Stimulated activated CD4-positive, alpha-beta T cell treated with anti-CD3 and anti-CD28 coated beads, Interleukin-2, amount 100 ng/mL, for 48 hours (primary cell): ENCODE measurements at regions not wholly inside any gene's neighbourhood (a gene's known extent, or its start where the extent isn't known, plus 50 kb on each side); places are given as distances from the start of the nearest gene placed in this dataset.
"Not testable (repeated sequence)": the region's sequence is repeated elsewhere in the genome, so short reads cannot be mapped to it uniquely, and the experiment has no call there.

Experiments
- DNase-seq, 2 donors: peaks; one replicate each; pipeline ENCODE4 v3.0.0-alpha.2; 2020

DNA sequence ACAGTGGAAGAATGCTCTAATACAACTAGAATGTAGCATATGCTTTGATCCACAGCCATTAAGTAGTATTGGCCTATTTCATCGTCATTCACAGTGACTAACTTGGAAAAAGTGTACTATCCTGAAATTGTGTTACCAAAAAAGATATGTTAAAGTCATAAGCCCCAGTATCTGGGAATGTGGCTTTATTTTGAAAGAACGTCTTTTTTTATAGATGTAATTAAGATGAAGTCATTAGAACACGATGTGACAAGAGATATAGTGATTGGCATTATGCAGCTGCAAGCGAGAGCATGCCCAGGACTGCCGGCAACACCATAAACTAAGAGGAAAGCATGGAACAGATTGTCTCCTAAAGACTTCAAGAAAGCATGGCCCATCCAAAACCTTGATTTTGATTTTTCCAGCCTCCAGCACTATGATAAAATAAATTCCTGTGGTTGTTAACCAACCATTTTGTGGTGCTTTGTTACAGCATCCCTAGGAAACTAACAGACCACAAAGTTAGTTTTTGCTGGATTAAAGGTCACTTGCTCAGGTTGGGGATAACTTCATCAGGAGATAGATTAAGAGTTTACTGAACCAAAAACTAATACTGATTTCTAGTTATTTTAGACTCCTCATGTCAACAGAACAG lies 870.6 kb upstream of the LRRC4C start:
- DNase-seq: no peak

DNA sequence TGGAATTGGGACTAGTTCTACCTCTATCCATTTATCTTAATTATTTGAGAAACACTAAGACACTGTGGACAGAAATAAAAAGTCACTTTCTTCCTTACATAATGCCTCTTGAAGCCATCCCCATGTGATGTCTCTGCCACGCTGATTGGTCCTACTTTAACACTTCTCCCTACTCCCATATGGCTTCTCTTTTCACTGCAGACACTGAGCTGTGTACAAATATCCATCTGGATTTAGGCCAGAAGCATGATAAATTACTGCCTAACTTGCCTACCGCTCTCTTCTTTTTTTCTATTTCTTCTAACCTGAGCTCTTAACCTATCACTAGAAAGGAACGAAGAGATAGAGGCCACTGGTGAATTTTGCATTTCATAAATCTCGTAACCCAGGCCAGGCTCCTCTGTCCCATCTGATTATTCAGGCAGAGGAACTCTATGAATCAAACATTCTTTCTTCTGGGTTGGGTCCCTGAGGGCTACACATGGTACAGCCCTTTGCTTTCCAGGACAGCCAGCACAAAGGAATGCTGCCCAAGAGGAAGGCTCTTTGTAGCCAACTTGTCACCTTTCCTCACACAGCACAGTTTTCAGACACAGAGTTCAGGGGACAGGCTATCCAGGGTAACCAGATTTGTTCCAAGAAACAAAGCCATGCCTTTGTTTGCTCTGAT lies 878.5 kb upstream of the LRRC4C start:
- no peak for DNase-seq

DNA sequence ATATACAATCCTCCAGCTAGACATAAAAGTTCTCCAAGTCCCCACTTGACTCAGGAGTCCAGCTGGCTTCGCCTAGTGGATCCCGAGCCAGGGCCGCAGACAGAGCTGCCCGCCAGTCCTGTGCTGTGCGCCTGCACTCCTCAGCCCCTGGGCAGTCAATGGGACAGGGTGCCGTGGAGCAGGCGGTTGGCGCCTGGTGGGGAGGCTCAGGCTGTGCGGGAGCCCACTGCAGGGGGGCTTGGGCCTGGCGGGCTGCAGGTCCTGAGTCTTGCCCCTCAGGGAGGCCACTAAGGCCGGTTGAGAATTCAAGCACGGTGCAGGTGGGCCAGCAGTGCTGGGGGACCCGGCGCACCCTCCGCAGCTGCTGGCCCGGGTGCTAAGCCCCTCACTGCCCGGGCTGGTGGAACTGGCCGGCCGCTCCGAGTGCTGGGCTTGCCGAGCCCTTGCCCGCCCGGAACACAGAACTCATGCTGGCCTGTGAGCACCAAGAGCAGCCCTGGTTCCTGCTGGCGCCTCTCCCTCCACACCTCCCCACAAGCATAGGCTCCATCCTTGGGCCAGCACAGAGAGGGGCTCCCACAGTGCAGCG lies 884.8 kb upstream of the LRRC4C start:
- DNase-seq: no peak

DNA sequence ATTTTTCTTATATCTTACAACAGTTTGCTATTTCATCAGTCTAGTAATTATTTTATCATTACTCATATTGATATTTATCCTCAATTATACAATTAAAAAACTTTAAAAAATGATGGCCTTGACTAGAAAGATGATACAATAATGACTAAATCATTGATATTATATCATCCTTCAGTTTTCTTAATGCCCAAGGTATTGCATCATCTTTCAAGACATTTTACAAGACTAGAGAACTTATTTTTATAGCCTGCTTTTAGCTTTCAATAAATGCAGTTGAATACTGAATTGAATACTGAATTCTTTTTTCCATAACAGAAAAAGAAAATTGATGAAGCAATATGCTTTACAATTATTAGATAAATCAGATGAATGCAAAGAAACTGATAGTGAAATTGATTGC lies 886.5 kb upstream of the LRRC4C start:
- no peak for DNase-seq

DNA sequence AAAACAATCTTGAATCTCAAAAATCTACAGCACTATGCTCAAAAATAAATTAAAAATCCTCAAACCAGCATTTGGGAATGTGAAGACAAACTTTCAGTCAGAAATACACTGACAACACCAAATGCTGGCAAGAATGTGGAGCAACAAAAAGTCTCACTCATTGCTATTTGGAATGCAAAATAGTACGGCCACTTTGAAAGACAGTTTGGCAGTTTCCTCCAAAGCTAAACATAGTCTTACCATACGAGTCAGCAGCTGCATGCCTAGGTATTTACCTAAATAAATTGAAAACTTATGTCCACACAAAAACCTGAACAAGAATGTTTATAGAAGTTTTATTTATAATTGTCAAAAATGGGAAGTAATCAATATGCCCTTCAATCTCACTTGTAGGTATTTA lies 904.2 kb upstream of the LRRC4C start:
- no peak for DNase-seq

DNA sequence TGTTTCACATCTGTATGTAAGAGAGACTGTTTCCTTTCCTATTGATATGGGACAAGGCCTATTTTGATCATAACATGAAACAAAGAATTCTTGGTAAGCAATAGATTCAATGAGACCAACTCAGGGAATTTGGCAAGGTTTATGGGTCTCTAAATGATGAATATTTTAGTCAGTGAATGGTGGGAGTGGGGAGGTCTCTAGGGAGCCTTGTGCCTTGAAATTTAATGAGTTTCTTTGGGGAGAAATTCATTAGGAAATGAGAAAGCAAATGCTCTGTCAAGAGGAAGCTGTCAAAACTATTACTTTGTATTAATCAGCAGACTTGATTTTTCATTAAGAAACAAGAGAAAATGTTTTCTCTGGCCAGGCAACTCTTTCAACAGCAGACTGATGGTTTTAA lies 921.7 kb upstream of the API5 start:
- no peak for DNase-seq

DNA sequence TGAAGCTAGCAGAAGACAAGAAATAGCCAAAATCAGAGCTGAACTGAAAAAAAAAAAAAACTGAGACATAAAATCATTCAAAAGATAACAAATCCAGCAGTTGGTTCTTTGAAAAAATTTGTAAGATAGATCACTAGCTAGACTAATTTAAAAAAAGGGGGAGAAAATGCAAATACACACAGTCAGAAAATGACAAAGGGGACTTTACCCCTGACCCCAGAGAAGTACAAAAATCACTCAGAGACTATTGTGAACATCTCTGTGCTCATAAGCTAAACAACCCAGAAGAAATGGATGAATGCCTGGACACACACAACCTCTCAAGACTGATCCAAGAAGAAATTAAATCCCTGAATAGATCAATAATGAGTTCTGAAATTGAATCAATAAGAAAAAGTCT lies 914.3 kb upstream of the API5 start:
- no peak for DNase-seq

DNA sequence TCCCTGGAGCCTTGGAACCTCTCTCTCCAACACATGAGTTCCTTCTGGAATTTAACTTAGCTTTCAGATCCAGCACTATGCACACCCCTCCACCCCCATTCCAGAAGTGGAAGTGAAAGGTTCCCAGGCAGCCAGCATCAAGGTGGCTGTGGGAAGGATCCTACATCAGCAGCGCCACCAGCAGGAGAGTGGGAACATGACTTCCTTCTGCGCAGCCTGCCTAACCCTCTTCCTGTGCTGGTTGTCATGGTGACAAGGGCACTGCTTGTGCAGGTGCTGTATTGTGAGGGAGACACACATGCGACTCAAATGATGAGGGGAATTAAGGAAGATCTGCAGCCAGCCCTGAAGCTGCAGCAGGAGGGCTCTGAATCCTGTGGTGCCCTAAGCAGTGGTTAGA lies 904.5 kb upstream of the API5 start:
- DNase-seq: no peak

DNA sequence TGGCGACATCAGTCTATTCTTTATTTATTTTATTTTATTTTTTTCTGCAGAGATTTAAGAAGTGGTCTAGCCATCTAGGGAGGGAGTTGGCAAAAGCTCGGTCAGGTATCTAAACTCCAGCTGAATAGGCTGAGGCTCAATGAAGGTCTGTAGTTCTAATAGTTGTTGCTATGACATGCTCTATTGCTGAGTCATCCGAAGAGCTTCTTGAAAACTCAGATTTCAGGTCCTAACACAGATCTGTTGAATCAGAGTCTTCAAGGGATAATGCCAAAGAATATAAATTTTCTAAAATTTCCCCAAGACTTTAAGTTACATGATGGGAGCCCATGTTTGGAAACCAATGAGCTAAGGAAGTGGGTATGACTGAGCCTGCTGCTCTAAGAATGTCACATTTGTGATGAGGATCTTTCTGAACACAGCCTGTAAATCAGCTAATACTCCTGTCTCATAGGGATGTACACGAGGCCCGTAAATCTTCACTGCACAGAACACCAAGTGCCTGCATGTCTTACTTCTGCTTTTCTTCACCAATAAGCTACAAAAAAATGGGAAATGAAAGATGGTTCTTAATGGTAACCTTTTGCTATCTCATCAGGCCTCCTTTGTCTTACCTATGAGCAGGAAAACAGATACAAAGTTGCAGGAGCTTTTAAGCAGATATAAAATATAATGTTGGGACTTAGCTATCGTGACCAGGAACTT lies 901.4 kb upstream of the API5 start:
- no peak for DNase-seq

DNA sequence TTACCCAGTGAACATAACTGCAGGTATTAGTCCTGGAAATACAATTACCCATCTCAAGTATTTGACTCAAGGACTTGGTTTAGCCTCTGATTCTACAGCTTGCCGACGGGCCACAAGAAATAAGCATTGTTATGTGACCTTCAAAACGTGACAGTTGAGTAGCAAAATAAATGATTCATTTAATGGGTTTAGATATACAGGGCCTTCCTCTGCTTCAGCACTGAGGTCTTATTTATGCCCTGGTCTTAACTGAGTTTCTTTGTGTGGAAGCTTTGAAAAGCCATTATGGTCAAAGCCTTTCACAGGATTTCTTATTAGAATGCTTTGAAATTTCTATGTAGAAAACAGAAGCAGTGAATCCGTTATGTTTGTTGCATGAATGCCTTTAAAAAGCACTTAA lies 899.2 kb upstream of the API5 start:
- no peak for DNase-seq

DNA sequence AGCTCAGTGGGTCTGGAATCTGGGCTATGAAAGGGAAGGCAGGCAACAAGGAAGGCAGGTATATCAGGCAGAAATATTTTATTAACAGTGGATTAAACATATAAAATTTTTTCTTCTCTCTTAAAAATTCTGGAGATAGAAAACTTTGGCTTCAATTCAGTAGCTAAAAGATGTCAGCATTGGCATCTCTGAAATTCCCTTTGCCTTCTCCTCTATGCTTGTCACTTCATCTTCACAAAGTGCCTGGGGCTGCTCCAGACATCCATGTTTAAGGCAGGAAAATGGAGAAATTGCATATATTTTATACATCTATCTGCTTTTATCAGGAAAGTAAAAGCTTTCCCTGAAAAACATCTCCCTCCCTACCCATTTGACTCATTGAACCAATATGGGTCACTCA lies 894.1 kb upstream of the API5 start:
- DNase-seq: no peak

DNA sequence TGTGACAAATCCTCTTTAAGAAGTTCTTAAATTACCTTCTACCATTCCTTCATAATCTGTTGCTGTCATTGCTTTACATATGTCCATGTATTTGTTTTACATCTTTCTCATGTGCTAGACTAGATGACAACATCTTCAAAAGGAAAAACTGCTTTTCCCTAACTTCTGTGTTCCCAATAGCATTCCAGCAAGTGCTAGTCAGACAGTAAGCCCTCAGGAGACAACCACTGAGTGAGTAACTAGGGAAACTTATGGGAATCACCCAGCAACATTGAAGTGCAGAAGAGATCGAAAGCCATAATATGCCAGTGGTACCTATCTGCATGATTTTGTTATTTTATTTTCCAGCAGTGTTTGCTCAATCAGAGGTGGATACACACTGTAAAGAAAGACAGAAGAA lies 889.7 kb upstream of the API5 start:
- DNase-seq: no peak

DNA sequence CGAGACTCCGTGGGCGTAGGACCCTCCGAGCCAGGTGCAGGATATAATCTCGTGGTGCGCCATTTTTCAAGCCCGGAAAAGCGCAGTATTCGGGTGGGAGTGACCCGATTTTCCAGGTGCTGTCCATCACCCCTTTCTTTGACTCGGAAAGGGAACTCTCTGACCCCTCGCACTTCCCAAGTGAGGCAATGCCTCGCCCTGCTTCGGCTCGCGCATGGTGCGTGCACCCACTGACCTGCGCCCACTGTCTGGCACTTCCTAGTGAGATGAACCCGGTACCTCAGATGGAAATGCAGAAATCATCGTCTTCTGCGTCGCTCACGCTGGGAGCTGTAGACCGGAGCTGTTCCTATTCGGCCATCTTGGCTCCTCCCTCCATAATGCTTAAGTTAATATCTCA lies 876.9 kb upstream of the API5 start:
- DNase-seq: not testable (repeated sequence)

DNA sequence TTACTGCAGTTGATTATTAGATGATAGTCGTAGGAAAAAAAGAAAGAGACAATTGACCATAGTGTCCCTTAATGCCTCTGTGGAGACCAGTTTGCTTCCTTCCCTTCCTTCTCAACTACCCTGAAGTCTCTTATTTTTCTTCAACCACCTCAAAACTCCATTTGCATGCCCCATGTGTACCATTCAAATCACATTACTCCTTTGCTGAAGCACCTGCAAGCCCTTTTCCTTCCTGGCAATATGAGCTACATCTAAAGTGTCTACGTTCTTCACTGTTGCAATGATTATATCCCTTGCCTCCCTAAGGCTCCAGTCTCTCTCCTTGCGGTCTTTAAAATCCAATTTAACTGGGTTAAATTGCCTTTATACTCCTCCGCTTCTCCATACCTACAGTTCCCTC lies 867.4 kb upstream of the API5 start:
- DNase-seq: no peak

DNA sequence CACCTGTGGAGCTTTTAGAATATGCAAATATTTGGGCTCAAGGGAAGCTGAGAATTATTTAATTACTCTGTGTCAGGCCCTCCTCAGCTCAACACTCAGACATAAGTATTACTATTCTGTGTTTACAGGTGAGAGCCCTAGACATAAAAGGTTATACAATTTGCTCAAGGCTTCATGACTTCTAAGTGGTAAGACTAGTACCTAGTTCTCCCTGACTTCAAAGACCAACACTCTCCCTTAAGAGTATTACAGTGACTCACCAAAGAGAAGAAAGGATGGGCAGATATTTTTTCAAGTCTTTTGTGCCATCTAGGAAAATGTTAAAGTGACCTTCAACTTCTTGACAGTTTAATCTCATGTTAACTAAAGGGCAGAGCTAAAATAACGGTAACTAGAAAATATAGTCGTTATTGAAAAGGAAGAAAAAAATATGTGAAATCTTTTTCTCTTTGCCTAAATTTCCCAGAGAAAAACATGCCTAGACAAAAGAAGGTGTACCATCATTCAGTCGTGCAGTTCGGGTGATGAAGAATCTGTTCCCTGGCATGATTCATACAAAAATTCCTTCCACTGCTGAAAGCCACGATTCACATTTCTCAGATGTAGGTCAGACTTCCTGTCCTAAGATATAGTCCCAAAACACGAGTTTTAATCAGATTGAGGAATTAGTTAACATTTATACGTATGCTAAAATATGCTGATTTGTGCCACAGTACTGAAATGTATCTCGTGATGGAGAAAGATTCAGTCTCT lies 849.1 kb upstream of the API5 start:
- no peak for DNase-seq

DNA sequence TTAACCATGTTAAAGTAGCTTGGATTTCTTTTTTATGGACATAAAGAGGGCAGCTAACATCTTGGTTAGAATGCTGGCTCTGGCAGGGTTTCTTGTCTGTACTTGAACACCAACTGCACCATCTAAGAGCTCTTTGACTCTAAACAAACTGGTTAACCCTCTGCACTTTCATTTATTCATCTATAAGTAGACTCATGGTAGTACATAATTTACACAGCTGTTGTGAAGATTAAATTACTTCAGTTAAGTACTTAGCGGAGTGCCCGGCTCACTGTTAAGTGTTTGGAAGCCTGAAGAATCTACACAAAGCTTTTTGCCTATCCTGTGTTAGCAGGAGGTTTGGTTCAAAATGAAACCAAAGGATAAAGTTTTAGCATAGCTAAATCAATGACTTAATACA lies 846.2 kb upstream of the API5 start:
- no peak for DNase-seq

DNA sequence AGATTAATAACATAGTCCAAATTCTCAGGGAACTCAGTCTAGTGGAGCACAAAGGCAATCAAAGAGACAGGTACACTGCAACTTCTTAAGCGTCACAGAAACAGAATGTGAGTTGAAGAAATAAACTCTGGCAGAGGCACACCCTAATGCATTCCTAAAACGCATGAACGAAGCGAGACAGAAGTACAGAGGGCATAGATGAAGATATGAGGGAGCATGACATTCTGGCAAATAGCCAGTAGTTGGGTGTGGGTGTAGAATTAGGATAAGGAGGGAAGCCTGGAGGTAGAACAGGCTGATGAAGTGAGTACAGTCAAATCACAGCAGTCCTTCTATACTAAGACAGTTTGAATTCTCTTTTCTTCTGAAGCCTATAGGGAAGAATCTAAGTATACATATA lies 838.7 kb upstream of the API5 start:
- no peak for DNase-seq

DNA sequence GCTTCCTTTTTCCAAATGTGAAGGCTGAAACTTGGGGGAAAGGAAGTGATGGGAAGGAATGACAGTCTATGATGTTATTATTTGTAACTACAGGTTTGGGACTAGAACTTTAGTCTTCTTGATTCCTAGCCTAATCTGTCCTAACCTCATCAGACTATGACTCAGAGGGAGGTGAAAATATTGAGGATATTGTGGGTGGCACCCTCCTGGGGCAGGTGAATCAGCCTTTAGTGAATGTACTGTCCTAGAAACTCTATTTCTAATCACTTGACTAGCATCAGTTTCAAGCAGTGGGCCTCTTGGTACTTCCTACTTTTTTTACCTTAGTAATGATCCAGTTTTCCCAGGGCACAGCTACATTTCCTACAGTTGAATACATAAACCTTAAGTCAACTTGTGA lies 829.0 kb upstream of the API5 start:
- DNase-seq: no peak

DNA sequence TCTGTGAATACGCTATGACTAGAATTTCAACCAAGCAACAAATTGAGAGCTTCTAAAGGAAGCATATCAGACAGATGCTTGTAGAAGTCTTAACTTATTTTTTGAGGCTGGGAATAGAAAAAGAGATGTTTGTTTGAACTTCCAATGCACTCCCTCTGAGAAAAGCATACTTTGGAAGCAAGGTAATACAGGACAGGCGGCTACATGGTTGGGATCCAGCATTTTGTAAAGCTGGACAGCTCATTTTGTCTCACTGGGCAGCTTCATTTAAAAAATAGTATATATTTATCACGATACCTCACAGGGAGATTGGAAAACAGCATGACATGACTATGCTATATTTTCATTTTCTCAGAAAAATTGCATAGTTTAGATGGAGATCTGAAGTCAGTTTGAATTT lies 821.3 kb upstream of the API5 start:
- DNase-seq: no peak

DNA sequence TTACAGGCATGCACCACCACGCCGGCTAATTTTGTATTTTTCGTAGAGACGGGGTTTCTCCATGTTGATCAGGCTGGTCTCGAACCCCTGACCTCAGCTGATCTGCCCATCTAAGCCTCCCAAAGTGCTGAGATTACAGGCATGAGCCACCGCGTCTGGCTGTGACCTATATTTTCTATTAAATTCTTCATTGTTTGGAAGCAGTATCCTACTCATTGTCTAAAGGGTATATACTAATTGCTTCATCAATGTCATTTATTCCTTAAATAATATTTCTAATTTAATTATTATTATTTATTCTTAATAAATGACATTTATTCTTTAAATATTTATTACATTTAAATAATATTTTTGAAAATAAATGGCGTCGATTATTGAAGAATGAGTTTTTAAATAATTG lies 817.3 kb upstream of the API5 start:
- DNase-seq: no peak

DNA sequence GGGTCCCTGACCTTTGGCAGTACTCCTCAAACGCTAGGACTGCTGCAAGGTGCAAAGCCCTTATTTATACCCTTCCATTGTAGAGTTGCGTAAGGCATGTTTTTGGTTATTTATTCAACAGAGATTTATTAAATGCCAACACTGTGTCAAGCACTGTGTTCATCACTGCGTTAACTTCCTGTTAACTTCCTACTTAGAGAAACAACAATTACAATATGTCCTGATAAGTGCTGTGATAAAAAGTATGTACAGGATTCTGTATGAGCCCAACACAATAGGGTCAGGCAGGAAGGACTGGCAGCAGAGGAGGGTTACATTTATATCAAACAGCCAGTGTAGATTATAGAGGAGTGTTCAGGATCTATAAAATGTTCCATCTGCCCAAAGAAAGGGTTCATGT lies 812.8 kb upstream of the API5 start:
- DNase-seq: no peak

DNA sequence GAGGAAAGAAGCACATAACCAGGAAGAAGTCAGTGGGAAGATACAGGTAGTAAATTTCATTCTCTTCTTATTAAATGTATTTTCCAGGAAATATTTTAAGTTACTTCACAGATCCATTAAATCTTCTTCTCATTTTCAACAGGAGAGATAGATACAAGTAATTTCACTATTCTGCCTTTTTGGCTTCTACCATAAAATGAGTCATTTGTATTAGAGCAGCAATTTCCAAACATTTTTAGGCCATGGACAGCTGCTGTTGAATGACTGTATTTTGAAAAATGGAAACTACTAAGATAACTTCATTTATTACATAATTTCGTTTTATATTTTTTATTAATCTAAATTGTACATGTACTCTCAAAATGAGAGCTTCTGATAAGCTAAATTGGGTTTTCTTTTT lies 809.6 kb upstream of the API5 start:
- no peak for DNase-seq

DNA sequence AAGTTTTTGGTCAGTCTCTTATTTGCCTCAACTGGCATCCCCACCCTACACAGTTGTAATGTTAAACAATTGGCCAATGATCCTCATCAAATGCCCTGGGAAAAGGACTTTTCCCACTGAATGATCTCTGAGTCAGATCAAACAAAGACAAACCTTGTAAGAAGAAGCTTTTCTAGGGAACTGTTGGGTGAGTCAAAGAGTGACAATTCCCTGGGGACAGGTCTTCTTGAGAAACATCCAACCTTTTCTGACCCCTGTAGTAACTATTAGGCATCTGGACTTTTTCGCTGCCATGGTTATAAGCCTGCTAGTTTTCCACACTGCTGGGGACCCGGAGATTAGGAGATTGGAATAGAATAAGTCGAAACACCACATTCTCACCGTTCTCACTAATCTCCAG lies 789.8 kb upstream of the API5 start:
- no peak for DNase-seq
